H1 (cell line): ENCODE measurements at regions not wholly inside any gene's neighbourhood (a gene's known extent, or its start where the extent isn't known, plus 50 kb on each side); places are given as distances from the start of the nearest gene placed in this dataset.
A peak's percentile ranks its signal among the peaks of the same experiment; 100 is the strongest.

Experiments used
- CTCF ChIA-PET: fragments of 300-600 bp; sonication (Branson Sonifier 250); formaldehyde crosslinking; loops from one replicate; lab custom pipeline; 2021; ENCODE audit not compliant: partially characterized antibody; lab: Charles Lee
- POLR2A ChIA-PET: fragments of 300-600 bp; sonication (Branson Sonifier 250); formaldehyde crosslinking; loops from one replicate; lab custom pipeline; 2021; ENCODE audit warnings: inconsistent platforms; ENCODE audit not compliant: partially characterized antibody; lab: Charles Lee
- DNase-seq, 2 experiments: peaks; one replicate each; pipeline versions ENCODE4 v3.0.0 to v3.0.0-alpha.2; 2010 to 2022; ENCODE audit warnings: low spot score in 2 of 2, low read depth in 1 of 2, mixed read lengths in 1 of 2
- FAIRE-seq: peaks from 2 replicates; lab custom pipeline; 2011; peaks lifted over from hg19 to GRCh38; lab: Jason Lieb, UNC
- H2AFZ ChIP-seq: 2 replicates; pipeline ENCODE4 v1.8.1; 2012; ENCODE audit warnings: low read length, inconsistent platforms
- H2AK5ac ChIP-seq: 2 replicates; pipeline ENCODE4 v1.6.1; 2013; ENCODE audit warnings: low read depth, low read length
- H2BK120ac ChIP-seq: replicated peaks from 2 replicates; pipeline ENCODE3; 2013; ENCODE audit warnings: low read depth, low read length, inconsistent platforms
- H2BK12ac ChIP-seq: 2 replicates; pipeline ENCODE4 v1.6.1; 2013; ENCODE audit warnings: low read depth, low read length
- H2BK15ac ChIP-seq: 2 replicates; pipeline ENCODE4 v1.6.1; 2013; ENCODE audit warnings: low read length
- H2BK20ac ChIP-seq: 2 replicates; pipeline ENCODE4 v1.6.1; 2013; ENCODE audit warnings: low read length
- H2BK5ac ChIP-seq: 2 replicates; pipeline ENCODE4 v1.6.1; 2013; ENCODE audit warnings: low read depth, low read length
- H3K14ac ChIP-seq: 2 replicates; pipeline ENCODE4 v1.6.1; 2013; ENCODE audit warnings: inconsistent platforms; ENCODE audit not compliant: insufficient read length
- H3K18ac ChIP-seq: 2 replicates; pipeline ENCODE4 v1.6.1; 2013; ENCODE audit warnings: low read length; ENCODE audit errors: extremely low read depth
- H3K23ac ChIP-seq: 2 replicates; pipeline ENCODE4 v1.6.1; 2013; ENCODE audit warnings: inconsistent platforms; ENCODE audit not compliant: insufficient read length
- H3K23me2 ChIP-seq: 2 replicates; pipeline ENCODE4 v1.6.1; 2013; ENCODE audit warnings: low read depth, low read length
- H3K27ac ChIP-seq: 2 replicates; pipeline ENCODE4 v1.6.1; 2011; ENCODE audit warnings: low read depth, low read length, inconsistent platforms
- H3K27me3 ChIP-seq, 4 experiments: replicated peaks in 1 of 4; 1 replicate in 1 of 4; 2 replicates in 3 of 4; pipeline versions ENCODE4 v1.6.1 to v1.8.1; 2011 to 2013; ENCODE audit warnings: low read length in 3 of 4, mild to moderate bottlenecking in 3 of 4, inconsistent platforms in 2 of 4, mixed read lengths in 2 of 4, moderate library complexity in 1 of 4; ENCODE audit not compliant: control insufficient read depth in 3 of 4, insufficient read depth in 3 of 4; ENCODE audit errors: extremely low read depth in 1 of 4
- H3K36me3 ChIP-seq, 4 experiments: 2 replicates each; pipeline versions ENCODE4 v1.6.1 to v1.8.1; 2011 to 2013; ENCODE audit warnings: mild to moderate bottlenecking in 4 of 4, low read length in 3 of 4, moderate library complexity in 2 of 4, control low read depth in 1 of 4, inconsistent platforms in 1 of 4; ENCODE audit not compliant: insufficient read depth in 4 of 4, control insufficient read depth in 2 of 4
- H3K4ac ChIP-seq: replicated peaks from 2 replicates; pipeline ENCODE3; 2013; ENCODE audit warnings: low read length, low read depth, mixed read lengths, inconsistent platforms; ENCODE audit not compliant: insufficient read length
- H3K4me1 ChIP-seq, 4 experiments: replicated peaks in 1 of 4; 1 replicate in 1 of 4; 2 replicates in 3 of 4; pipeline versions ENCODE4 v1.6.1 to v1.8.1; 2011 to 2013; ENCODE audit warnings: low read length in 3 of 4, inconsistent platforms in 2 of 4, mixed read lengths in 1 of 4; ENCODE audit not compliant: insufficient read depth in 4 of 4, control insufficient read depth in 3 of 4
- H3K4me2 ChIP-seq, 2 experiments: 2 replicates each; pipeline versions ENCODE4 v1.6.1 to v1.8.1; 2011 to 2013; ENCODE audit warnings: low read depth in 2 of 2, low read length in 2 of 2, control low read depth in 1 of 2, inconsistent platforms in 1 of 2, mild to moderate bottlenecking in 1 of 2; ENCODE audit not compliant: insufficient read depth in 1 of 2
- H3K4me3 ChIP-seq, 4 experiments: fragments of 200-600, 300-600 bp in 1 of 4; sonication (generic), shearing (Covaris generic), sonication (Bioruptor Twin) in 1 of 4; 2 replicates each; pipeline versions ENCODE4 v1.5.1 to v1.8.1; 2011 to 2016; ENCODE audit warnings: low read length in 4 of 4, low read depth in 3 of 4, control low read depth in 2 of 4, inconsistent platforms in 2 of 4, mild to moderate bottlenecking in 2 of 4, mixed read lengths in 1 of 4, moderate library complexity in 1 of 4; ENCODE audit not compliant: insufficient read depth in 2 of 4; ENCODE audit errors: extremely low read depth in 1 of 4
- H3K56ac ChIP-seq: replicated peaks from 2 replicates; pipeline ENCODE3; 2013; ENCODE audit warnings: low read depth, mild to moderate bottlenecking, mixed read lengths, low read length, inconsistent platforms; ENCODE audit not compliant: insufficient read length
- H3K79me1 ChIP-seq: 2 replicates; pipeline ENCODE4 v1.6.1; 2013; ENCODE audit warnings: low read depth, low read length, control low read depth
- H3K79me2 ChIP-seq, 2 experiments: 2 replicates each; pipeline versions ENCODE4 v1.6.1 to v1.8.1; 2012 to 2013; ENCODE audit warnings: low read length in 2 of 2, mild to moderate bottlenecking in 2 of 2, inconsistent platforms in 1 of 2; ENCODE audit not compliant: insufficient read depth in 2 of 2, control insufficient read depth in 1 of 2
- H3K9ac ChIP-seq, 4 experiments: replicated peaks in 1 of 4; 1 replicate in 1 of 4; 2 replicates in 3 of 4; pipeline versions ENCODE4 v1.6.1 to v1.8.1; 2011 to 2013; ENCODE audit warnings: low read depth in 3 of 4, low read length in 3 of 4, control low read depth in 2 of 4, mild to moderate bottlenecking in 2 of 4, moderate library complexity in 2 of 4, inconsistent platforms in 1 of 4; ENCODE audit errors: extremely low read depth in 1 of 4
- H3K9me3 ChIP-seq, 2 experiments: 2 replicates each; pipeline versions ENCODE4 v1.6.1 to v1.8.1; 2012 to 2013; ENCODE audit warnings: mild to moderate bottlenecking in 2 of 2, moderate library complexity in 2 of 2, control low read depth in 1 of 2, inconsistent platforms in 1 of 2, low read depth in 1 of 2, low read length in 1 of 2, mixed read lengths in 1 of 2; ENCODE audit not compliant: insufficient read depth in 2 of 2
- H4K20me1 ChIP-seq, 2 experiments: replicated peaks in 1 of 2; 2 replicates each; pipeline versions ENCODE3 to v1.8.1; 2011 to 2013; ENCODE audit warnings: inconsistent platforms in 2 of 2, low read length in 2 of 2, mild to moderate bottlenecking in 1 of 2; ENCODE audit not compliant: insufficient read depth in 2 of 2, control insufficient read depth in 1 of 2
- H4K5ac ChIP-seq: 2 replicates; pipeline ENCODE4 v1.6.1; 2013; ENCODE audit warnings: low read length, low read depth, mixed read lengths, inconsistent platforms; ENCODE audit not compliant: insufficient read length
- H4K8ac ChIP-seq: 2 replicates; pipeline ENCODE4 v1.8.0; 2013; ENCODE audit warnings: mild to moderate bottlenecking, moderate library complexity, low read length, inconsistent platforms; ENCODE audit not compliant: insufficient read depth; ENCODE audit errors: extremely low read depth
- H4K91ac ChIP-seq: replicated peaks from 2 replicates; pipeline ENCODE3; 2013; ENCODE audit warnings: low read length, mixed read lengths, inconsistent platforms; ENCODE audit not compliant: insufficient read length
- CBX5 ChIP-seq: fragments of 300-800, 300-1000 bp; sonication (generic); IDR thresholded peaks from 2 replicates; pipeline ENCODE4 v1.7.1; 2016; ENCODE audit warnings: antibody characterized with exemption, low read length, low read depth
- FOSL1 ChIP-seq: IDR thresholded peaks from 2 replicates; pipeline ENCODE4 v1.6.1; 2011; ENCODE audit warnings: mild to moderate bottlenecking, low read depth, low read length, moderate library complexity; ENCODE audit not compliant: insufficient read depth
- GTF2F1 ChIP-seq: IDR thresholded peaks from 2 replicates; pipeline ENCODE4 v1.6.1; 2012; ENCODE audit warnings: low read depth, low read length, improper control_type of control experiment, borderline replicate concordance
- HDAC2 ChIP-seq, 2 experiments: fragments of 300-600 bp in 1 of 2; sonication (generic) in 1 of 2; IDR thresholded peaks; 2 replicates each; pipeline ENCODE4 v1.6.1; 2011 to 2012; ENCODE audit warnings: low read depth in 2 of 2, low read length in 2 of 2, mild to moderate bottlenecking in 2 of 2, moderate library complexity in 2 of 2, borderline replicate concordance in 1 of 2, inconsistent platforms in 1 of 2
- JUN ChIP-seq: IDR thresholded peaks from 2 replicates; pipeline ENCODE4 v1.6.1; 2011; ENCODE audit warnings: low read depth, mild to moderate bottlenecking, improper control_type of control experiment, low read length
- KDM1A ChIP-seq: fragments of 200-600, 300-600 bp; sonication (generic); IDR thresholded peaks from 2 replicates; pipeline ENCODE4 v1.7.1; 2016; ENCODE audit warnings: mild to moderate bottlenecking, low read length, borderline replicate concordance
- MAFK ChIP-seq: IDR thresholded peaks from 2 replicates; pipeline ENCODE4 v1.6.1; 2012; ENCODE audit warnings: low read depth, mild to moderate bottlenecking, improper control_type of control experiment, low read length
- NRF1 ChIP-seq: IDR thresholded peaks from 2 replicates; pipeline ENCODE4 v1.6.1; 2011; ENCODE audit warnings: mild to moderate bottlenecking, low read depth, low read length, improper control_type of control experiment
- RBBP5 ChIP-seq: IDR thresholded peaks from 2 replicates; pipeline ENCODE4 v1.7.1; 2012; ENCODE audit warnings: low read depth, mild to moderate bottlenecking, inconsistent platforms, low read length, moderate library complexity, borderline replicate concordance
- RXRA ChIP-seq: IDR thresholded peaks from 2 replicates; pipeline ENCODE4 v1.6.1; 2011; ENCODE audit warnings: low read depth, mild to moderate bottlenecking, low read length, moderate library complexity; ENCODE audit not compliant: insufficient read depth
- SP2 ChIP-seq: IDR thresholded peaks from 2 replicates; pipeline ENCODE4 v1.6.1; 2012; ENCODE audit warnings: mild to moderate bottlenecking, low read length, inconsistent platforms
- SP4 ChIP-seq: IDR thresholded peaks from 2 replicates; pipeline ENCODE4 v1.6.1; 2012; ENCODE audit warnings: low read length, inconsistent platforms
- TAF7 ChIP-seq: optimal IDR thresholded peaks from 2 replicates; pipeline ENCODE3; 2011; ENCODE audit warnings: low read depth, mild to moderate bottlenecking, inconsistent platforms, low read length, moderate library complexity, borderline replicate concordance
- WGBS, 2 experiments: shearing (Covaris generic) in 1 of 2; methylation state at CpG; one replicate each; pipeline versions ENCODE4 v1.1.6 to v1.1.7; 2013 to 2015; ENCODE audit warnings: low lambda C conversion rate in 2 of 2, mixed read lengths in 2 of 2, inconsistent platforms in 1 of 2, low coverage in 1 of 2, missing lambda C conversion rate in 1 of 2; ENCODE audit not compliant: insufficient replicate concordance in 2 of 2, insufficient coverage in 1 of 2, insufficient read length in 1 of 2; ENCODE audit errors: extremely low coverage in 1 of 2, missing lambda C conversion rate in 1 of 2; 5-methylcytosine and 5-hydroxymethylcytosine counted together

- FAIRE-seq, result no peak
- no peaks in the 10 kb centered on the region for H3K36me3 ChIP-seq
- H3K27me3 ChIP-seq, result no peaks in the 10 kb centered on the region
Observed at GRCh38 chr14:104517426-104517825, 62.1 kb upstream of the C14orf180 start.

More at GRCh38 chr14:104517426-104517825, 62.1 kb upstream of the C14orf180 start:
- POLR2A ChIA-PET, result no interaction called here
- no peak overlapping the region for H3K56ac ChIP-seq
- H3K27ac ChIP-seq, result no peak overlapping the region
- no peak overlapping the region for H2BK20ac ChIP-seq
- no peak overlapping the region for H3K9ac ChIP-seq
- no peak overlapping the region for H4K8ac ChIP-seq
- H2BK5ac ChIP-seq, result no peak overlapping the region
- no peak overlapping the region for H2AFZ ChIP-seq
- no peak overlapping the region for H2BK120ac ChIP-seq
- H3K4ac ChIP-seq, result no peak overlapping the region
- no peak overlapping the region for H3K4me3 ChIP-seq
- no peak overlapping the region for H3K23ac ChIP-seq
- peak in 1 of 2 experiments; percentile 11 for DNase-seq
- no peak overlapping the region for H3K4me2 ChIP-seq
- WGBS, 2 experiments, result 93% methylated on average over 8 of the region's 8 CpGs; no CpG with 5 or more reads in 1 of the 2 experiments
- H3K4me1 ChIP-seq, result no peaks in the 10 kb centered on the region
- H2BK12ac ChIP-seq, result no peak overlapping the region
- peaks cover 0 to 2% of the 10 kb centered on the region in 2 experiments for H4K20me1 ChIP-seq
- no peak overlapping the region for H4K5ac ChIP-seq
- H4K91ac ChIP-seq, result no peak overlapping the region
- H3K79me2 ChIP-seq, result no peaks in the 10 kb centered on the region
- H3K79me1 ChIP-seq, result no peaks in the 10 kb centered on the region
- H3K18ac ChIP-seq, result no peak overlapping the region
- CTCF ChIA-PET, result no interaction called here
- no peak overlapping the region for H2AK5ac ChIP-seq
- no peak overlapping the region for H2BK15ac ChIP-seq
- H3K23me2 ChIP-seq, result peaks cover 2% of the 10 kb centered on the region; the same call in 1 of the 2 replicates
- TF ChIP-seq TAF7 (no peak), FOSL1 (no peak), SP2 (no peak), JUN (no peak), NRF1 (no peak), RBBP5 (no peak), RXRA (no peak), MAFK (no peak), HDAC2 (IDR thresholded peaks at IDR 0.05; ENCODE audit: borderline replicate concordance in 1 of 2, low read depth in 2 of 2, low read length in 2 of 2) (no peak), KDM1A (no peak), CBX5 (no peak), GTF2F1 (no peak), SP4 (no peak)
- H3K9me3 ChIP-seq, result peaks cover 13 to 21% of the 10 kb centered on the region in 2 experiments; a peak in 3 of 4 replicates
- no peak overlapping the region for H3K14ac ChIP-seq
